ENCODE measurements at regions not wholly inside any gene's neighbourhood (a gene's known extent, or its start where the extent isn't known, plus 50 kb on each side); places are given as distances from the start of the nearest gene placed in this dataset.
A peak's percentile ranks its signal among the peaks of the same experiment; 100 is the strongest.

DNA sequence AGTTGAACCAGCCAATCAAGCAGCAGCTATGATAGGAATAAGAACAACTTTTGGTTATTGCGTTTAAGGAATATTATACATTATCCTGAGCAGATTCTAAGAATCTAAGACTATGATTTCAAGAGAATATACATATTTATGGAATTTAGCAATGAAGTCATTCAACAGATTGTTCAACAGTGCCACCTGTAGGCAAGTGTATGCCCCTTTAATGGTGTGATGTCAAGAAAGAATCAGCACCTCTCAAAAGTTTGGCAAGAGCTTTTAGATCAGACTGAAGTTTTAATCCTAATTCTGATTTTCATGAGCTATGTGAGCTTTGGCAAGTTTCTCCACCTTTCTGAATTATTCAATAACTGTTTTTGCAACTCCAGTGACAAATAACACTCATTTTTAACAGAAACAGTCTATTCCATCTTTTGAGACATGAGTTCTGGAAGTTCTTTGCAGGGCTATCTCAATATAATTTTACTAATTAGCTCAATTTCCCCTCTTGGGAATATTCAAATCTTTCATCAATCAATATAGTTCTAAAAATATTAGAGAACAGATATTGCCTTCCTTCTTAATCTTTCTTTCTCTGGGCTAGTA, 474.3 kb upstream of the TOM1L1 start:
- Histone ChIP-seq H3K27me3 (ENCODE audit: control insufficient read depth, insufficient read depth, low read length) (no peaks in the 10 kb centered on the region), H3K4me3 (ENCODE audit: low read depth, low read length) (no peak overlapping the region), H3K36me3 (ENCODE audit: control insufficient read depth, insufficient read depth, low read length) (no peaks in the 10 kb centered on the region)
- no peak for FAIRE-seq
- DNase-seq (ENCODE audit: low read depth), result peak; percentile 55
- TF ChIP-seq CTCF (IDR thresholded peaks at IDR 0.05; ENCODE audit: insufficient read depth, low read length, severe bottlenecking), result peak; percentile 57

DNA sequence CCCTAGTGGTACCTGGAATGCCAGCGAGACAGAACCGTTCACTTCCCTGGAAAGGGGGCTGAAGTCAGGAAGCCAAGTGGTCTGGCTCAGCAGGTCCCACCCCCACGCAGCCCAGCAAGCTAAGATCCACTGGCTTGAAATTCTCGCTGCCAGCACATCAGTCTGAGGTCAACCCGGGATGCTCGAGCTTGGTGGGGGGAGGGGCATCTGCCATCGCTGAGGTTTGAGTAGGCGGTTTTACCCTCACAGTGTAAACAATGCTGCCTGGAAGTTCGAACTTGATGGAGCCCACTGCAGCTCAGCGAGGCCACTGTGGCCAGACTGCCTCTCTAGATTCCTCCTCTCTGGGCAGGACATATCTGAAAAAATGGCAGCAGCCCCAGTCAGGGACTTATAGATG, 464.7 kb upstream of the TOM1L1 start:
- TF ChIP-seq CTCF (IDR thresholded peaks at IDR 0.05; ENCODE audit: insufficient read depth, low read length, severe bottlenecking), result no peak
- H3K27me3 ChIP-seq (ENCODE audit: control insufficient read depth, insufficient read depth, low read length), result no peaks in the 10 kb centered on the region
- no peaks in the 10 kb centered on the region for H3K36me3 ChIP-seq (ENCODE audit: control insufficient read depth, insufficient read depth, low read length)
- DNase-seq (ENCODE audit: low read depth) (no peak), FAIRE-seq (no peak)
- H3K4me3 ChIP-seq (ENCODE audit: low read depth, low read length), result no peak overlapping the region

GRCh38 chr17:54439816-54440215, 460.8 kb upstream of the TOM1L1 start:
- FAIRE-seq (no peak), DNase-seq (ENCODE audit: low read depth) (no peak)
- no peak overlapping the region for H3K4me3 ChIP-seq (ENCODE audit: low read depth, low read length)
- no peaks in the 10 kb centered on the region for H3K36me3 ChIP-seq (ENCODE audit: control insufficient read depth, insufficient read depth, low read length)
- no peak for TF ChIP-seq CTCF (IDR thresholded peaks at IDR 0.05; ENCODE audit: insufficient read depth, low read length, severe bottlenecking)
- H3K27me3 ChIP-seq (ENCODE audit: control insufficient read depth, insufficient read depth, low read length), result no peaks in the 10 kb centered on the region

DNA sequence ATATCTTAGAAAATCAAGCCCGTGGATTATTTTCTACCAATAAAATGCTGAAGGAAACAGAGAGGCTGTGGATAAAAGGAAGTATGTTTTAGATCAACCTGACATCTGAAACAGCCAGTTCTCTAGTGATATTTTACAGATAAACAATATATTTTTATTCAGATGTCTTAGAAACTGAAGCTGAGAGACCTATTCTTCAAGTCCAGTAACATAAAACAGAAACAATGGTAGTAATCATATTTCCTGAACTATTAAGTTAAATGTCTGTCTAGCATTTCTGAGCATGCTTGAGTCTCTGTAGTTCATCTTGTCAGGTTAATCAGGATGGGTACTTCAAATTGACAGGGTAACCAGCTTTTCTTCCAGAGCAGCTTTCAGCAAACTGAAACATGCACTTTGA, 449.6 kb upstream of the TOM1L1 start:
- H3K27me3 ChIP-seq (ENCODE audit: control insufficient read depth, insufficient read depth, low read length), result no peaks in the 10 kb centered on the region
- H3K36me3 ChIP-seq (ENCODE audit: control insufficient read depth, insufficient read depth, low read length), result no peaks in the 10 kb centered on the region
- FAIRE-seq (no peak), DNase-seq (ENCODE audit: low read depth) (no peak)
- no peak for TF ChIP-seq CTCF (IDR thresholded peaks at IDR 0.05; ENCODE audit: insufficient read depth, low read length, severe bottlenecking)
- H3K4me3 ChIP-seq (ENCODE audit: low read depth, low read length), result no peak overlapping the region

- Histone ChIP-seq H3K27me3 (ENCODE audit: control insufficient read depth, insufficient read depth, low read length) (no peaks in the 10 kb centered on the region), H3K36me3 (ENCODE audit: control insufficient read depth, insufficient read depth, low read length) (no peaks in the 10 kb centered on the region), H3K4me3 (ENCODE audit: low read depth, low read length) (no peak overlapping the region)
- FAIRE-seq (no peak), DNase-seq (ENCODE audit: low read depth) (no peak)
- TF ChIP-seq CTCF (IDR thresholded peaks at IDR 0.05; ENCODE audit: insufficient read depth, low read length, severe bottlenecking), result no peak
Observed at GRCh38 chr17:54452666-54453348, 447.8 kb upstream of the TOM1L1 start.
